HG02588 (cell line): ENCODE measurements at regions not wholly inside any gene's neighbourhood (a gene's known extent, or its start where the extent isn't known, plus 50 kb on each side); places are given as distances from the start of the nearest gene placed in this dataset.

ENCODE experiments used
- ATAC-seq: cut with Tn5 transposase; IDR thresholded peaks from one replicate; pipeline ENCODE4 v1.9.1; 2021; ENCODE audit warnings: mild to moderate bottlenecking, moderate library complexity; ENCODE audit not compliant: unreplicated experiment

DNA sequence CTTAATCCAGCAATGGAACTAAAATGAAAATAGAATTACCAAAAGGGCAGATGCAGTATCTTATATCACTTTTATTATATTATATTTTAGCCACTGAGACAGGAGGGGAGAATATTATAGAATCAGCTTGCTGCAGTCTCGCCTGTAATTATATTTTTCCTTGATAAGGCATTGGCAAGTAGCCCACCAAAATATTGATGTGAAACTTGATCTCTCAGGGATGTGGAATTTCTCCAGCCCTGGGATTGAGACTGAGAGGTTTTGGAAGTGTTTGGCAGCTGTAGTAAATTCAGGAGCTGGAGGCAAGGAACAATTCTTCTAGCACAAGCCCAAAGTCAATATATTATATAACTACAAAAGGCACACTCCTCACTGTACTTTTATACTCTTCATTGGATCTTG lies 142.1 kb upstream of the ADAMTSL1 start:
- no peak for ATAC-seq

DNA sequence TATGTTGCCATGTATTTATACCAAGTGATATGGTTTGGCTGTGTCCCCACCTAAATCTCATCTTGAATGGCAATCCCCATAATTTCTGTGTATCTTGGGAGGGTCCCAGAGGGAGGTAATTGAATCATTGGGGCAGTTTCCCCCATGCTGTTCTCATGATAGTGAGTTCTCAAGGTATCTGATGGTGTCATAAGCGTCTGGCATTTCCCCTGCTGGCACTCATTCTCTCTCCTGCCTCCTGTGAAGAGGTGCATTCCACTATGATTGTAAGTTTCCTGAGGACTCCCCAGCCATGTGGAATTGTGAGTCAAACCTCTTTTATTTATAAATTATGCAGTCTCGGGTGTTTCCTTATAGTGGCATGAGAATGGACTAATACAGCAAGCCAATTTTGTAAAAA lies 140.8 kb upstream of the ADAMTSL1 start:
- ATAC-seq: no peak

DNA sequence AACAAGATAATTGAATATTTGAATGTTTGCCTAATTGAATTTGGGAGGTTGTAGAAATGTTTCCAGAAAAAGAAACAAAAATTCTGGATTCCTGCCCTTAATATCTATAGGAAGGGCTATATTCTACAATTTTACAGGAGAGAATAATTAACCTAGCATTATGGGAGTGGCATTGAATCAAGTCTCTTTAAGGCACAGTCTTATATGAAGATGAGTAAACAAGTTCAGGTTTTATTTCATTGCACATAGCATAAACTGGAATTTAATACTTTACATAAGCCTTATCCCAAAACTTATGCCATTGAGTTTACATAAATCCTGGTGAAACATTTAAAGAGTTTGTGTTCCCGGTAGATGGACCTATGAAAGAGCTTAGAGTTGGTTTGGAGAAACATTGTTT lies 138.1 kb upstream of the ADAMTSL1 start:
- no peak for ATAC-seq

GRCh38 chr9:18338042-18338441 lies 135.9 kb upstream of the ADAMTSL1 start:
- ATAC-seq: no peak

- ATAC-seq: no peak
Measured at GRCh38 chr9:18343784-18344183, 130.2 kb upstream of the ADAMTSL1 start.

DNA sequence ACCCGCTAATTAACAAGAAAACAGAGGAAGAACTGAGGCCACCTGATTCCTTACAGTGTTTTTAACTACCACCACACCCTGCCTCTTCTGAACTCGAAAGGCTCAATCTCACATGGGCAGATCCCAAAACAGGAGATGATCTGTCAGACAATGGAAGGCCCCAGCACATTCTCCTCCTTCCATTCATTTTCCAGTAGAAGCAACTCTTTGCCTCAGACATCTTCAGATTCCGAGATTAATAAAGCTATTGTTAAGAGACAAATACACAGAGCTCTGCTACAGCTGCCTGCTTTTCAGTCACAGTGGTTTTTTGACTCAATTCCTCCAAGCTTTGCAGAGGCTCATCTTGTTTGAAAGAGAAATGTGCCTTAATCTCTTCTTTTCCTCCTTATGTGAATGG lies 127.2 kb upstream of the ADAMTSL1 start:
- no peak for ATAC-seq

GRCh38 chr9:18347386-18348082 lies 126.4 kb upstream of the ADAMTSL1 start:
- no peak for ATAC-seq

- ATAC-seq: no peak
Measured at GRCh38 chr9:18348083-18348475, 125.9 kb upstream of the ADAMTSL1 start.

GRCh38 chr9:18349530-18349929 lies 124.4 kb upstream of the ADAMTSL1 start:
- ATAC-seq: no peak

- ATAC-seq: no peak
Measured at GRCh38 chr9:18350036-18350435, 123.9 kb upstream of the ADAMTSL1 start.

DNA sequence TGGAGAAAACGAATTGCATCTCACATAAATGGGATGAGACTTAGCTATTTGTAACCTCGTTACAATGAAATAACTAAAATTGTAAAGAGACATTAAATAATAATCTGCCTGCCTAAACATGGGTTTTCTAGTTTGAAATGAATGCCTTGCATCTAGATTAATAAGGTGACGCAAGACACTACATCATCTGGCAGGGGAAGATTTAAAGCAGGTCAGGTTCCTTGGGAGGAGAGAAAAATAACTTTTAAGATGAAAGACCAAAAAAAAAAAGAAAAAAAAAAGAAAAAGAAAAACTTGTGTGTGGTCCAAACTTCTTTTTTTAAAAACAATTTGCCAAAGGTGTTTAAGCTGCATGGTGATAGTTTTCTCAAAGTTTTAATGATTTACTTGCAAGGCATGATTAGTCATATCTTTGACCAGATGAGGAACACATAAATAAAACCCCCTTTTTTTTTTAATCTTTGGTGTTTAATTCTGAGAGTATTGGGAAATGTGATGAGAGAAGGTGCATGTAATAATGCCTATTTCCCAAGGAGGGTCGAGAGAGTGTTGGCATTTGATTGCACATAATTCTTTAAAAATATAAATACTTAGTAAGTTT lies 122.9 kb upstream of the ADAMTSL1 start:
- ATAC-seq: no peak

DNA sequence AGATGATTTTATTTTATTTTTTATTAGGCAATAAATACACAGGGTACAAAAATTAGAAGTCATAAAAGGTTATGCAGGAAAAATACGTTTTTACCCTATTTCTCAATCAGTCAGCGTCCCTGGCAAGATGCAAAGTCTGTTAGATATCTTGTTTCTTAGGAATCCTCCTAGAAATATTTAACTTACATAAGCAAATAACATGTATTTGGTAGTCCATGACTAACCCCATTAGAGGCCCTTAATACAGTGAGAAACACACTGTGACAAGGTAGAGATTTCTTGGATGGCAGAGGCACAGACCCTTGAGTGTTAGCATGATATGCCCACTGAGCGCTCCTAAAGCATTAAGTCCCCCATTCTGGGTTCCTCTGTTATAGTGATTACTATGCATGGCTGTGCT lies 121.2 kb upstream of the ADAMTSL1 start:
- no peak for ATAC-seq

- ATAC-seq: no peak
Measured at GRCh38 chr9:18353473-18353872, 120.5 kb upstream of the ADAMTSL1 start.

GRCh38 chr9:18357321-18357720 lies 116.6 kb upstream of the ADAMTSL1 start:
- ATAC-seq: no peak

GRCh38 chr9:18358325-18358724 lies 115.6 kb upstream of the ADAMTSL1 start:
- no peak for ATAC-seq

DNA sequence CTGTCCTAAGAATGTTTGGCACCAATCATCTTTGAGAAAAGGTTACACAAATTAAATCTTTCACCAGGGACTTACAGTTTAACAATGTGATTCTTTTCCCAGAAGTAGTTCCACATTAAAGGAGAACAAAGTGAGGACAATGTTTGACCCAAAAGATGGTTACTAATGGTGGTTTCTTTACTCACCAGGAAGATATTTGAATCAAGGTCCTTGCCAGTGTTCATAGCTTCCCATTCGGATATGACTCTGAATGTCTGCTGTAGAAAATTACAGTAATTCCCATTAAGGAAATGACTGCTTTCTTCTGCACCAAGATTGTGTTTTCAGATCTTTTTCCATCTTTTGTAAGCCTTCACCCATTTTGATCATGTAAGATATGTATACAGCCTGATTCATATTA lies 114.6 kb upstream of the ADAMTSL1 start:
- ATAC-seq: no peak

DNA sequence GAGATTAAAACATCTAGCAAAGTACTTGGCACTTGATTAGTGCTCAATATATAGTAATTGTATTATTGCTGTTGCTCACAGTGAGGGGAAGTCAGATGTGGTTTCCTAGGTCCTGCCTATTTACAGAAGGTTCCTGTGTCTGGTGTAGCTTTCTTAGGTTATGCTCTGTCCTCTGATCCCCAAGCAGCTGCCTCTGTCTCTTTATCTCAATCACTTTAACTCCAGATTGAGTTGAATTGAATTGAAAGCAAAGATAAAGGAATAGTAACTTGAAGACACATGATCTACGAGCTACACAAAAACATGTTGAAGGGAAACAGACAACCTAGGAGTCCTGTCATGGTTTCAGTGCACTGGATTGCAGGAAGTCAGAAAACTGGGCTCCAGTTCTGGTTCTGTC lies 113.9 kb upstream of the ADAMTSL1 start:
- ATAC-seq: no peak

DNA sequence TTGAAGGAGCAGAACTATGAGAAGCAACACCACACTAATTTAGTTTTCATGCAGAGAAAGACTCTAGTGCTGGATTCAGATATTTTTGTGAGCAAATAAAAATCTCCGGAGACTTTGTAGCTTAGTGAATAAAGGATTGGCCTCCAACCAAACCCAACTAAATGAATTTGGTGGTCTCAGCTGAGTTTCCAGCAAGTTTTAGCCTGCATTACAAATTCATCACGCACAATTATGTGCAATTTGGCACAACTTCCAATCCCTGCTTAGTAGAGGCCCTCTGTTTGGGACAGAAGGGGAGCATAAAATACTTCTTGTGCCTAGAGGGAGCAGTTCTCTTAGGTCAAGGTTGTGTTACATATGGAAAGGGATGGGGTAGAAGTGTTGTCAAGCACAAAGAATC lies 112.3 kb upstream of the ADAMTSL1 start:
- ATAC-seq: no peak

DNA sequence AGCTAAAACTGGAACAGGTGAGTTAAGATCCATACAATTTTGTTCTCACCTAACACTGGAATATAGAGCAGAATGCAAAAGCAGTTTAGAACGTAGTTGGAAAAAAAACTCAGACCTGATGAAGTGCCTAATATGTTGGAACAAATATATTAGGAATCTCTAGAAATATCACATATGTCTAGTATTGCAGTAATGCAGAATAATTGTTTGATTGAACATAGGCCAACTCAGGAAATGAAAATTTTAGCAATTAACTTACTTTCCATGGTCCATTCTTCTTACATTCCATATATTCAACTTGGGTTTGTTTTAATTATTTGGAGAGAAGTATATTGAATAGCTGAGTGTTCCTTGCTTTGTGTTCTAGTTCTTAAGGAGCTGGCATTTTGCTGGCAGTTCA lies 111.8 kb upstream of the ADAMTSL1 start:
- no peak for ATAC-seq

- ATAC-seq: peak; percentile 61
Measured at GRCh38 chr9:18362901-18363685, 110.9 kb upstream of the ADAMTSL1 start.

DNA sequence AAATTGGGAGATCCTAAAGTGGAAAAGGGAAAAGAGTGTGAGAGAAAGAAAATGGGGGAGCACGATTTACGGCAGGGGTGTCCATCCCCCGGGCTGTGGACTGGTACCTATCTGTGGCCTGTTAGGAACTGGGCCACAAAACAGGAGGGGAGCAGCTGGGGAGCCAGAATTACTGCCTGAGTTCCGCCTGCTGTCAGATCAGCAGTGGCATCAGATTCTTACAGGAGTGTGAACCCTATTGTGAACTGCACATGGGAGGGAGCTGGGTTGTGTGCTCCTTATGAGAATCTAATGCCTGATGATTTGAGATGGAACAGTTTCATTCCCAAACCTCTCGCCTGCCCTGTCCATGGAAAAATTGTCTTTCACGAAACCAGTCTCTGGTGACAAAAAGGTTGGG lies 108.3 kb upstream of the ADAMTSL1 start:
- ATAC-seq: no peak

DNA sequence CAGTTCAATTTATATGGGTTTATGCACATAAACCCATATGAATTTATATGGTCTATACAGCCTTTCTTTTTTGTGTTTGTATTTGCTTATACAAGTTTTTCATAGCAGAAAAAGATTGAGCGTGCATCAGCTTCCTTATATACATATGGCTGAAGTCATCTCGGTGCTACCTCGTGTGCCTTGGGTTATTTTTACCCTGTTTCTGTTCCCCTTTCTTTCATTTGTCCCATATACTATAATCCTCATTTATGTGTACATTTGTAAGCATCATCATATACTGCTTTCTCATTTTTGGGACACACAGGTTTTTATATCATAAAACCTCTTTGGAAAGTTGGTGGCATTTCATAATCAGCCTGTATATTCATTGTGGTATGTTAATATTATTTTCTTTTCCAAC lies 107.8 kb upstream of the ADAMTSL1 start:
- no peak for ATAC-seq
